HepG2 (cell line): ENCODE measurements at regions not wholly inside any gene's neighbourhood (a gene's known extent, or its start where the extent isn't known, plus 50 kb on each side); places are given as distances from the start of the nearest gene placed in this dataset.

ENCODE experiments used
- ATAC-seq: fragments of 200-7000 bp; cut with Tn5 transposase; 3 replicates; pipeline ENCODE4 v1.9.1; 2020; ENCODE audit warnings: mild to moderate bottlenecking, moderate library complexity
- BruUV-seq: library from RNA; stranded (reverse); fragments of 400-500 nt; replicated peaks from 2 replicates; lab custom pipeline; 2021; lab: Mats Ljungman, UMichigan
- CTCF ChIA-PET: fragments of 300-600 bp; formaldehyde crosslinking; extraction: SDS; loops from one replicate; lab custom pipeline; 2021; ENCODE audit warnings: low total read pairs, inconsistent platforms, low intra/inter-chr PET ratio; lab: Yijun Ruan, JAX
- POLR2A ChIA-PET: fragments of 350-600 bp; sonication (Branson Sonifier 250); formaldehyde crosslinking; loops from one replicate; lab custom pipeline; 2020; ENCODE audit warnings: antibody characterized with exemption, inconsistent platforms; lab: Yijun Ruan, JAX
- DNase-seq: peaks from one replicate; pipeline ENCODE4 v3.0.0-alpha.2; 2015; ENCODE audit warnings: low spot score
- FAIRE-seq: peaks from 3 replicates; lab custom pipeline; 2011; peaks lifted over from hg19 to GRCh38; lab: Jason Lieb, UNC
- H2AFZ ChIP-seq: one replicate; pipeline ENCODE4 v1.6.1; 2011; ENCODE audit warnings: low read length, inconsistent platforms
- H3K27ac ChIP-seq: fragments of 300-600 bp; 3 replicates; pipeline ENCODE4 v1.8.0; 2011; ENCODE audit warnings: mixed run types, mild to moderate bottlenecking, mixed read lengths, low read length, inconsistent platforms; ENCODE audit not compliant: insufficient read depth; ENCODE audit errors: extremely low read length
- H3K27me3 ChIP-seq, 2 experiments: fragments of 200-600 bp in 1 of 2; 2 replicates in 1 of 2; 3 replicates in 1 of 2; pipeline versions ENCODE4 v1.6.0 to v1.8.0; 2011; ENCODE audit warnings: low read length in 2 of 2, mild to moderate bottlenecking in 2 of 2, moderate library complexity in 2 of 2, inconsistent platforms in 1 of 2; ENCODE audit not compliant: insufficient read depth in 2 of 2, control insufficient read depth in 1 of 2
- H3K36me3 ChIP-seq, 2 experiments: fragments of 200-600 bp in 1 of 2; replicated peaks in 1 of 2; 2 replicates in 1 of 2; 3 replicates in 1 of 2; pipeline versions ENCODE4 v1.5.1 to v1.8.0; 2011; ENCODE audit warnings: low read length in 2 of 2, inconsistent platforms in 1 of 2; ENCODE audit not compliant: insufficient read depth in 2 of 2, control insufficient read depth in 1 of 2
- H3K4me1 ChIP-seq: 2 replicates; pipeline ENCODE4 v1.5.1; 2012; ENCODE audit warnings: low read length, inconsistent platforms; ENCODE audit not compliant: insufficient read depth
- H3K4me2 ChIP-seq: 2 replicates; pipeline ENCODE4 v1.6.0; 2011; ENCODE audit warnings: low read depth, low read length, inconsistent platforms
- H3K4me3 ChIP-seq, 3 experiments: fragments of 200-600 bp in 1 of 3; sonication (generic), shearing (Covaris generic) in 1 of 3; replicated peaks in 1 of 3; 2 replicates each; pipeline ENCODE4 v1.5.1; 2011 to 2016; ENCODE audit warnings: low read length in 3 of 3, inconsistent platforms in 2 of 3, low read depth in 2 of 3, mild to moderate bottlenecking in 2 of 3, control low read depth in 1 of 3, mixed read lengths in 1 of 3; ENCODE audit not compliant: insufficient read depth in 1 of 3
- H3K79me2 ChIP-seq: one replicate; pipeline ENCODE4 v1.6.1; 2011; ENCODE audit warnings: low read length, inconsistent platforms; ENCODE audit not compliant: insufficient read depth
- H3K9ac ChIP-seq: 2 replicates; pipeline ENCODE4 v1.6.0; 2011; ENCODE audit warnings: mild to moderate bottlenecking, low read depth, low read length, inconsistent platforms; ENCODE audit not compliant: insufficient read depth
- H3K9me3 ChIP-seq: 2 replicates; pipeline ENCODE4 v1.5.1; 2012; ENCODE audit warnings: mild to moderate bottlenecking, low read length
- H4K20me1 ChIP-seq: 2 replicates; pipeline ENCODE4 v1.6.0; 2011; ENCODE audit warnings: inconsistent platforms, mild to moderate bottlenecking, low read length, moderate library complexity; ENCODE audit not compliant: insufficient read depth
- ARHGAP35 ChIP-seq: sonication (generic); formaldehyde crosslinking; IDR thresholded peaks from 2 replicates; pipeline ENCODE4 v1.9.0; 2022; ENCODE audit warnings: mild to moderate bottlenecking, inconsistent platforms, moderate library complexity, missing genetic modification reagents, borderline replicate concordance
- E2F5 ChIP-seq: sonication (generic); formaldehyde crosslinking; conservative IDR thresholded peaks from 2 replicates; pipeline ENCODE4 v1.4.0; 2020; ENCODE audit warnings: missing genetic modification reagents
- GTF2F1 ChIP-seq: fragments of 150-350 bp; IDR thresholded peaks from 2 replicates; pipeline ENCODE4 v1.6.1; 2014; ENCODE audit warnings: low read length
- HNRNPL ChIP-seq: fragments of 200-400 bp; formaldehyde crosslinking; IDR thresholded peaks from 2 replicates; pipeline ENCODE4 v1.6.1; 2017; ENCODE audit warnings: mild to moderate bottlenecking, low read depth, low read length
- HOMEZ ChIP-seq: IDR thresholded peaks from 2 replicates; pipeline ENCODE4 v1.6.1; 2016; ENCODE audit warnings: low read depth
- PRMT3 ChIP-seq: sonication (generic); formaldehyde crosslinking; IDR thresholded peaks from 2 replicates; pipeline ENCODE4 v1.8.1; 2022; ENCODE audit warnings: low read depth, mild to moderate bottlenecking, moderate library complexity, missing genetic modification reagents, borderline replicate concordance
- RAD51 ChIP-seq: fragments of 450-650 bp; IDR thresholded peaks from 2 replicates; pipeline ENCODE4 v1.6.1; 2016; ENCODE audit warnings: borderline replicate concordance
- RBM22 ChIP-seq: fragments of 200-400 bp; formaldehyde crosslinking; optimal IDR thresholded peaks from 2 replicates; pipeline ENCODE3; 2017; ENCODE audit warnings: mild to moderate bottlenecking, low read length, moderate library complexity
- REXO4 ChIP-seq: sonication (generic); formaldehyde crosslinking; IDR thresholded peaks from 2 replicates; pipeline ENCODE4 v1.8.0; 2022; ENCODE audit warnings: missing genetic modification reagents, mild to moderate bottlenecking, borderline replicate concordance
- RNF2 ChIP-seq: fragments of 450-650 bp; conservative IDR thresholded peaks from 2 replicates; pipeline ENCODE4 v1.6.1; 2016; ENCODE audit warnings: low read depth
- STAG1 ChIP-seq: sonication (generic); formaldehyde crosslinking; IDR thresholded peaks from 2 replicates; pipeline ENCODE4 v1.4.0; 2020; ENCODE audit warnings: missing genetic modification reagents
- TFAP4 ChIP-seq: sonication (generic); IDR thresholded peaks from 2 replicates; pipeline ENCODE4 v1.6.1; 2016; ENCODE audit warnings: low read depth, borderline replicate concordance
- ZFP1 ChIP-seq: IDR thresholded peaks from 2 replicates; pipeline ENCODE4 v1.6.1; 2016
- ZNF256 ChIP-seq: sonication (generic); formaldehyde crosslinking; conservative IDR thresholded peaks from 2 replicates; pipeline ENCODE4 v1.4.0; 2020; ENCODE audit warnings: missing genetic modification reagents
- ZNF552 ChIP-seq: sonication (generic); formaldehyde crosslinking; IDR thresholded peaks from 2 replicates; pipeline ENCODE4 v1.9.0; 2022; ENCODE audit warnings: missing genetic modification reagents, mild to moderate bottlenecking, borderline replicate concordance
- ZNF747 ChIP-seq: sonication (generic); formaldehyde crosslinking; IDR thresholded peaks from 2 replicates; pipeline ENCODE4 v1.8.1; 2023; ENCODE audit warnings: missing genetic modification reagents, mild to moderate bottlenecking, borderline replicate concordance
- ZNF773 ChIP-seq: sonication (generic); formaldehyde crosslinking; IDR thresholded peaks from 2 replicates; pipeline ENCODE4 v1.4.0; 2020; ENCODE audit warnings: missing genetic modification reagents, borderline replicate concordance
- ZNF780A ChIP-seq: sonication (generic); formaldehyde crosslinking; IDR thresholded peaks from 2 replicates; pipeline ENCODE4 v1.8.0; 2022; ENCODE audit warnings: mild to moderate bottlenecking, missing genetic modification reagents, moderate library complexity
- WGBS: methylation state at CpG from one replicate; pipeline ENCODE4 v1.1.6; 2017; ENCODE audit warnings: low lambda C conversion rate; 5-methylcytosine and 5-hydroxymethylcytosine counted together
- in situ Hi-C: cut with HindIII; loops from 2 replicates; pipeline ENCODE4 v1.10.0; 2017; ENCODE audit warnings: low pct_unique_long_range_greater_than_20kb; ENCODE audit not compliant: extremely low pct_ligation_motif_present
- intact Hi-C: fragments of 100-400 bp; cut with micrococcal nuclease; formaldehyde crosslinking; loops from one replicate; pipeline ENCODE4 v1.10.0; 2022; ENCODE audit not compliant: unreplicated experiment

GRCh38 chr2:83899271-83899670 lies 559.8 kb downstream of the SUCLG1 start:
- Histone ChIP-seq H4K20me1 (no peaks in the 10 kb centered on the region), H2AFZ (no peak overlapping the region), H3K27ac (no peak overlapping the region), H3K9me3 (no peaks in the 10 kb centered on the region), H3K4me3 (no peak overlapping the region), H3K4me2 (no peak overlapping the region), H3K4me1 (no peaks in the 10 kb centered on the region), H3K27me3 (no peaks in the 10 kb centered on the region), H3K36me3 (no peaks in the 10 kb centered on the region), H3K9ac (no peak overlapping the region), H3K79me2 (no peaks in the 10 kb centered on the region)
- DNase-seq: no peak
- no peak for TF ChIP-seq E2F5 (CRISPR knock-in tag)
- 1% methylated on average over 1 of the region's 1 CpG for WGBS
- intact Hi-C loops: no loop called here
- ChIA-PET CTCF (no interaction called here), POLR2A (no interaction called here)
- BruUV-seq: no TSS peak
- FAIRE-seq: no peak
- in situ Hi-C loops: no loop called here
- ATAC-seq: no peak

GRCh38 chr2:83894976-83895375 lies 564.1 kb downstream of the SUCLG1 start:
- POLR2A ChIA-PET: no interaction called here
- intact Hi-C loops (no loop called here), in situ Hi-C loops (no loop called here)
- Histone ChIP-seq H3K79me2 (no peaks in the 10 kb centered on the region), H4K20me1 (no peaks in the 10 kb centered on the region), H3K9ac (no peak overlapping the region), H3K4me1 (no peaks in the 10 kb centered on the region), H3K4me3 (no peak overlapping the region), H2AFZ (no peak overlapping the region), H3K36me3 (no peaks in the 10 kb centered on the region), H3K9me3 (0 out of 2 replicates have a peak, but pooled peaks cover 5% of the 10 kb centered on the region), H3K27me3 (no peaks in the 10 kb centered on the region), H3K4me2 (no peak overlapping the region), H3K27ac (no peak overlapping the region)
- FAIRE-seq (no peak), ATAC-seq (no peak), DNase-seq (no peak)
- BruUV-seq: no TSS peak
- TF ChIP-seq ZNF773 (CRISPR knock-in tag) (no peak), ZNF747 (CRISPR knock-in tag) (no peak), HNRNPL (no peak), HOMEZ (CRISPR knock-in tag) (no peak), RAD51 (no peak), GTF2F1 (no peak), ZFP1 (CRISPR knock-in tag) (no peak), ARHGAP35 (no peak), ZNF780A (CRISPR knock-in tag) (no peak), RNF2 (no peak), PRMT3 (CRISPR knock-in tag) (no peak), REXO4 (no peak), ZNF552 (no peak), STAG1 (CRISPR knock-in tag) (no peak), ZNF256 (CRISPR knock-in tag) (no peak), TFAP4 (no peak), RBM22 (no peak)
- CTCF ChIA-PET: no interaction called here
- WGBS: 6% methylated on average over 3 of the region's 3 CpGs
